ENCODE measurements at regions not wholly inside any gene's neighbourhood (a gene's known extent, or its start where the extent isn't known, plus 50 kb on each side); places are given as distances from the start of the nearest gene placed in this dataset.

- H3K9me3 Mint-ChIP-seq, result no peaks in the 10 kb centered on the region
- Histone ChIP-seq H3K27ac (ENCODE audit: low read length) (no peak overlapping the region), H3K4me1 (ENCODE audit: control insufficient read depth, insufficient read depth, low read length) (no peaks in the 10 kb centered on the region), H3K9me3 (ENCODE audit: control insufficient read depth, insufficient read depth, low read length) (no peaks in the 10 kb centered on the region), H3K4me3 (ENCODE audit: low read length) (no peak overlapping the region), H3K36me3 (ENCODE audit: control insufficient read depth, insufficient read depth, low read length) (no peaks in the 10 kb centered on the region), H3K27me3 (ENCODE audit: control insufficient read depth, insufficient read depth, low read length) (no peaks in the 10 kb centered on the region)
- ATAC-seq, result no peak
- no peaks in the 10 kb centered on the region for H3K36me3 Mint-ChIP-seq
- H3K4me1 Mint-ChIP-seq, result peaks cover 5 to 6% of the 10 kb centered on the region in 2 donors
- H3K27ac Mint-ChIP-seq, result no peak overlapping the region
- peaks cover 4 to 13% of the 10 kb centered on the region in 2 donors for H3K27me3 Mint-ChIP-seq (ENCODE audit: low read depth in 2 of 2)
- H3K4me3 Mint-ChIP-seq, result no peak overlapping the region
- intact Hi-C loops (cut with micrococcal nuclease), result no loop called here
- DNase-seq, result no peak
- 86% methylated on average over 4 of the region's 4 CpGs for WGBS (ENCODE audit: insufficient coverage)
- no peak for TF ChIP-seq CTCF (IDR thresholded peaks at IDR 0.05)
Measured at GRCh38 chr5:158051036-158051435, 192.1 kb upstream of the CLINT1 start.

GRCh38 chr5:158050421-158050820 lies 191.5 kb upstream of the CLINT1 start:
- WGBS (ENCODE audit: insufficient coverage), result 82% methylated on average over 2 of the region's 2 CpGs
- intact Hi-C loops (cut with micrococcal nuclease), result no loop called here
- Mint-ChIP-seq H3K27me3 (ENCODE audit: low read depth in 2 of 2) (peaks cover 7 to 19% of the 10 kb centered on the region in 2 donors), H3K36me3 (no peaks in the 10 kb centered on the region), H3K4me3 (no peak overlapping the region), H3K9me3 (no peaks in the 10 kb centered on the region), H3K4me1 (peaks cover 5 to 6% of the 10 kb centered on the region in 2 donors), H3K27ac (no peak overlapping the region)
- DNase-seq (no peak), ATAC-seq (no peak)
- no peaks in the 10 kb centered on the region for H3K27me3 ChIP-seq (ENCODE audit: control insufficient read depth, insufficient read depth, low read length)
- no peaks in the 10 kb centered on the region for H3K4me1 ChIP-seq (ENCODE audit: control insufficient read depth, insufficient read depth, low read length)
- H3K36me3 ChIP-seq (ENCODE audit: control insufficient read depth, insufficient read depth, low read length), result no peaks in the 10 kb centered on the region
- TF ChIP-seq CTCF (IDR thresholded peaks at IDR 0.05), result no peak
- no peak overlapping the region for H3K4me3 ChIP-seq (ENCODE audit: low read length)
- H3K9me3 ChIP-seq (ENCODE audit: control insufficient read depth, insufficient read depth, low read length), result no peaks in the 10 kb centered on the region
- no peak overlapping the region for H3K27ac ChIP-seq (ENCODE audit: low read length)

GRCh38 chr5:158049459-158049858 lies 190.5 kb upstream of the CLINT1 start:
- WGBS (ENCODE audit: insufficient coverage), result 36% methylated on average over 1 of the region's 1 CpG
- no peaks in the 10 kb centered on the region for H3K9me3 ChIP-seq (ENCODE audit: control insufficient read depth, insufficient read depth, low read length)
- intact Hi-C loops (cut with micrococcal nuclease), result no loop called here
- H3K27ac ChIP-seq (ENCODE audit: low read length), result no peak overlapping the region
- TF ChIP-seq CTCF (IDR thresholded peaks at IDR 0.05), result no peak
- Mint-ChIP-seq H3K9me3 (no peaks in the 10 kb centered on the region), H3K4me1 (no peaks in the 10 kb centered on the region), H3K4me3 (no peak overlapping the region), H3K36me3 (no peaks in the 10 kb centered on the region), H3K27me3 (ENCODE audit: low read depth in 2 of 2) (peaks cover 6 to 19% of the 10 kb centered on the region in 2 donors), H3K27ac (no peak overlapping the region)
- H3K4me3 ChIP-seq (ENCODE audit: low read length), result no peak overlapping the region
- H3K27me3 ChIP-seq (ENCODE audit: control insufficient read depth, insufficient read depth, low read length), result no peaks in the 10 kb centered on the region
- ATAC-seq, result no peak
- DNase-seq, result no peak
- H3K36me3 ChIP-seq (ENCODE audit: control insufficient read depth, insufficient read depth, low read length), result no peaks in the 10 kb centered on the region
- H3K4me1 ChIP-seq (ENCODE audit: control insufficient read depth, insufficient read depth, low read length), result no peaks in the 10 kb centered on the region

- Mint-ChIP-seq H3K27me3 (ENCODE audit: low read depth in 2 of 2) (peaks cover 7 to 19% of the 10 kb centered on the region in 2 donors), H3K27ac (no peak overlapping the region), H3K9me3 (peaks cover 0 to 2% of the 10 kb centered on the region in 2 donors), H3K4me1 (no peaks in the 10 kb centered on the region), H3K36me3 (no peaks in the 10 kb centered on the region), H3K4me3 (no peak overlapping the region)
- no peak for TF ChIP-seq CTCF (IDR thresholded peaks at IDR 0.05)
- Histone ChIP-seq H3K36me3 (ENCODE audit: control insufficient read depth, insufficient read depth, low read length) (no peaks in the 10 kb centered on the region), H3K27ac (ENCODE audit: low read length) (no peak overlapping the region), H3K27me3 (ENCODE audit: control insufficient read depth, insufficient read depth, low read length) (no peaks in the 10 kb centered on the region), H3K4me1 (ENCODE audit: control insufficient read depth, insufficient read depth, low read length) (no peaks in the 10 kb centered on the region), H3K4me3 (ENCODE audit: low read length) (no peak overlapping the region), H3K9me3 (ENCODE audit: control insufficient read depth, insufficient read depth, low read length) (no peaks in the 10 kb centered on the region)
- intact Hi-C loops (cut with micrococcal nuclease), result no loop called here
- WGBS (ENCODE audit: insufficient coverage), result 100% methylated on average over 1 of the region's 1 CpG
- no peak for ATAC-seq
- no peak for DNase-seq
Measured at GRCh38 chr5:158045696-158046095, 186.8 kb upstream of the CLINT1 start.

Data from natural killer cell (primary cell).